ENCODE measurements at regions not wholly inside any gene's neighbourhood (a gene's known extent, or its start where the extent isn't known, plus 50 kb on each side); places are given as distances from the start of the nearest gene placed in this dataset.

- DNase-seq (no peak), ATAC-seq (no peak)
- Histone ChIP-seq H3K36me3 (ENCODE audit: low read depth) (no peaks in the 10 kb centered on the region), H3K4me3 (no peak overlapping the region), H3K4me1 (ENCODE audit: low read depth) (no peaks in the 10 kb centered on the region), H3K9me3 (no peaks in the 10 kb centered on the region)
- intact Hi-C loops (cut with DNase I, micrococcal nuclease): no loop called here
- no peak for TF ChIP-seq CTCF (IDR thresholded peaks at IDR 0.05)
Measured at GRCh38 chr12:80045594-80045993, 53.7 kb upstream of the OTOGL start.

- Histone ChIP-seq H3K36me3 (ENCODE audit: low read depth) (no peaks in the 10 kb centered on the region), H3K4me1 (ENCODE audit: low read depth) (no peaks in the 10 kb centered on the region), H3K9me3 (no peaks in the 10 kb centered on the region), H3K4me3 (no peak overlapping the region)
- DNase-seq (no peak), ATAC-seq (no peak)
- intact Hi-C loops (cut with DNase I, micrococcal nuclease): no loop called here
- no peak for TF ChIP-seq CTCF (IDR thresholded peaks at IDR 0.05)
Measured at GRCh38 chr12:80044694-80045046, 54.7 kb upstream of the OTOGL start.

- intact Hi-C loops (cut with DNase I, micrococcal nuclease): no loop called here
Measured at GRCh38 chr12:80041692-80042091, 57.6 kb upstream of the OTOGL start.

GRCh38 chr12:80041071-80041470 lies 58.3 kb upstream of the OTOGL start:
- intact Hi-C loops (cut with DNase I, micrococcal nuclease): no loop called here
- no peak for TF ChIP-seq CTCF (IDR thresholded peaks at IDR 0.05)
- Histone ChIP-seq H3K9me3 (no peaks in the 10 kb centered on the region), H3K36me3 (ENCODE audit: low read depth) (no peaks in the 10 kb centered on the region), H3K4me1 (ENCODE audit: low read depth) (no peaks in the 10 kb centered on the region), H3K4me3 (no peak overlapping the region)
- ATAC-seq (no peak), DNase-seq (no peak)

More at GRCh38 chr12:80041692-80042091, 57.6 kb upstream of the OTOGL start:
- Histone ChIP-seq H3K36me3 (ENCODE audit: low read depth) (no peaks in the 10 kb centered on the region), H3K9me3 (no peaks in the 10 kb centered on the region), H3K4me1 (ENCODE audit: low read depth) (no peaks in the 10 kb centered on the region), H3K4me3 (no peak overlapping the region)
- no peak for TF ChIP-seq CTCF (IDR thresholded peaks at IDR 0.05)
- DNase-seq: no peak
- no peak for ATAC-seq

- intact Hi-C loops (cut with DNase I, micrococcal nuclease): no loop called here
- H3K36me3 ChIP-seq (ENCODE audit: low read depth): no peaks in the 10 kb centered on the region
Measured at GRCh38 chr12:80040075-80040738, 59.1 kb upstream of the OTOGL start.

More at GRCh38 chr12:80040075-80040738, 59.1 kb upstream of the OTOGL start:
- ATAC-seq (no peak), DNase-seq (no peak)
- H3K4me3 ChIP-seq: no peak overlapping the region
- TF ChIP-seq CTCF (IDR thresholded peaks at IDR 0.05): no peak
- H3K4me1 ChIP-seq (ENCODE audit: low read depth): no peaks in the 10 kb centered on the region
- H3K9me3 ChIP-seq: no peaks in the 10 kb centered on the region

Measured in mucosa of descending colon (tissue), 3 donors.